ENCODE measurements at regions not wholly inside any gene's neighbourhood (a gene's known extent, or its start where the extent isn't known, plus 50 kb on each side); places are given as distances from the start of the nearest gene placed in this dataset.
A peak's percentile ranks its signal among the peaks of the same experiment; 100 is the strongest.
"Not testable (repeated sequence)": the region's sequence is repeated elsewhere in the genome, so short reads cannot be mapped to it uniquely, and the experiment has no call there.

DNA sequence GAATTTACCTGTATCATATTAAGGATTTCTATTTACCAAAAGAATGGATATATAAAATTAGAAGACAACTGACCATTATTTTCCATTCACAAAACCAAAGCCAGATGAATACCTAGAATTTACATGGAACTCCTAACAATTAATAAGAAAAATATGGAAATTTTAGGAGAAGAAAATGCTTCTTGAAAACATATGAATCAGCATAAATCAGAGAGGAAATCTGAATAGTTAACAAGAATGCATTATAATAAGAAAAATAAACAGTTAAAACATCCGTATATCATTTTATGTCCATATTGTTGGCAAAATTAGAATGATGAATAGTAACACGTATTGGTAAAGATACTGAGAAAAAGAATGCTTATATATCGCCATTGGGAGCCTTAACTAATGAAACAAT lies 505.5 kb downstream of the NEBL start:
- Histone ChIP-seq H3K9me3 (ENCODE audit: low read length) (no peaks in the 10 kb centered on the region), H2AFZ (ENCODE audit: low read depth, low read length) (no peak overlapping the region), H3K4me3 (ENCODE audit: low read length) (no peak overlapping the region), H3K27me3 (ENCODE audit: insufficient read depth, low read length) (no peaks in the 10 kb centered on the region), H3K4me1 (ENCODE audit: insufficient read depth, low read length) (no peaks in the 10 kb centered on the region), H3K36me3 (ENCODE audit: insufficient read depth, low read length) (no peaks in the 10 kb centered on the region)

DNA sequence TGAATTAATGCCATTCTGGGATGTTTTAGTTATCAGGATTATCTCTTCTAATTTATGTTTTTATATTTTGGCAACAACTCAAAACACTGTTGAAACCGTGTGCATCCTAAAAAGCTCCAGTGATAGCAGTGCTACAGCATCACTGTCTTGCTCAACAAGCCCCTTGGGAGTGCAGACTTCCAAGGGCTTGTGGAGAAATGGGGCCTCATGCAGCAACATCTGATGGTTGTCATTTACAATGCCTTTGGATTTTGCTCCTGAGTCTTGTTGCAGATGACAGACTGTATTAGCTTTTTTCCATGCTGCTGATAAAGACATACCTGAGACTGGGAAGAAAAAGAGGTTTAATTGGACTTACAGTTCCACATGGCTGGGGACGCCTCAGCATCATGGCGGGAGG lies 515.4 kb downstream of the NEBL start:
- Histone ChIP-seq H3K27me3 (ENCODE audit: insufficient read depth, low read length) (no peaks in the 10 kb centered on the region), H3K4me1 (ENCODE audit: insufficient read depth, low read length) (peaks cover 3% of the 10 kb centered on the region), H3K4me3 (ENCODE audit: low read length) (no peak overlapping the region), H2AFZ (ENCODE audit: low read depth, low read length) (no peak overlapping the region), H3K9me3 (ENCODE audit: low read length) (no peaks in the 10 kb centered on the region), H3K36me3 (ENCODE audit: insufficient read depth, low read length) (no peaks in the 10 kb centered on the region)

DNA sequence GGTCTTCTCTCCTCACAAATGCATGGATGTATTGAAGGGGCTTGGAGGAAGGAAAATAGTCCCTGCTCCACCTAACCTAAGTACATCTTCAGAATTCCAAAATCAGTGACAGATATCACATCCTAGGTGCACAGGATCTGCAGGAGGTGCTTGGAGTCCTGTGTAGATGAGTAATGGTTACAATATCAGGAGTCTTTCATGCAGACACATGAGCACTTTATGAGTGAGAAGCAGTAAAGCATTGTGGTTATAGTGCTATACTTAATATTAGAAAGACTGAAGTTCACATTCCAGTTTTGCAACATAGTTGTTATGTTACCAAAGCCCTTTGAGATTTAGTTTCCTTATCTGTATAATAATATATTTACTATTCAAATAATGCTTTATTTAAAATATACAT lies 516.7 kb downstream of the NEBL start:
- no peaks in the 10 kb centered on the region for H3K36me3 ChIP-seq (ENCODE audit: insufficient read depth, low read length)
- H3K4me3 ChIP-seq (ENCODE audit: low read length), result no peak overlapping the region
- no peaks in the 10 kb centered on the region for H3K9me3 ChIP-seq (ENCODE audit: low read length)
- H3K27me3 ChIP-seq (ENCODE audit: insufficient read depth, low read length), result no peaks in the 10 kb centered on the region
- H2AFZ ChIP-seq (ENCODE audit: low read depth, low read length), result peak overlapping the region; percentile 2
- H3K4me1 ChIP-seq (ENCODE audit: insufficient read depth, low read length), result peaks cover 3% of the 10 kb centered on the region

DNA sequence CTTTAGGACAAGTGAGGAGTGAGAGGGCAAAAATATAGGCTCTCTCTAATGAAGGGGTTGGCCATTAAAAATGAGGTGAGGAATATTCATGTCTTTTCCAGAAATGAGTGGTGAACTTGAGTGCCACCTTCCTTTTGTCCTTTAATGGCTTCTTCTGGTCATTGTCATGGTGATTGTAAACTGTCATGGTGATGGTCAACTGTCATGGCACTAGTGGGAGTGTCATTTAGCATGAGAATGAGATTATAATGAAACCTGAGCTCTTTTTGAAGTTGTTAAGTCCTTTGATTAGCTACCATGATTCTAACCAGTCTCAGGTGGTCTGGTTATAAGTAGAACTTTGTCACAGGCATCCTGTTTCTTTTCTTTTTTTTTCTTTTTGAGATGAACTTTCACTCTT lies 524.4 kb downstream of the NEBL start:
- H3K9me3 ChIP-seq (ENCODE audit: low read length), result peaks cover 5% of the 10 kb centered on the region
- peak overlapping the region; percentile 2 for H2AFZ ChIP-seq (ENCODE audit: low read depth, low read length)
- no peaks in the 10 kb centered on the region for H3K36me3 ChIP-seq (ENCODE audit: insufficient read depth, low read length)
- H3K27me3 ChIP-seq (ENCODE audit: insufficient read depth, low read length), result no peaks in the 10 kb centered on the region
- H3K4me3 ChIP-seq (ENCODE audit: low read length), result no peak overlapping the region
- H3K4me1 ChIP-seq (ENCODE audit: insufficient read depth, low read length), result peaks cover 5% of the 10 kb centered on the region

DNA sequence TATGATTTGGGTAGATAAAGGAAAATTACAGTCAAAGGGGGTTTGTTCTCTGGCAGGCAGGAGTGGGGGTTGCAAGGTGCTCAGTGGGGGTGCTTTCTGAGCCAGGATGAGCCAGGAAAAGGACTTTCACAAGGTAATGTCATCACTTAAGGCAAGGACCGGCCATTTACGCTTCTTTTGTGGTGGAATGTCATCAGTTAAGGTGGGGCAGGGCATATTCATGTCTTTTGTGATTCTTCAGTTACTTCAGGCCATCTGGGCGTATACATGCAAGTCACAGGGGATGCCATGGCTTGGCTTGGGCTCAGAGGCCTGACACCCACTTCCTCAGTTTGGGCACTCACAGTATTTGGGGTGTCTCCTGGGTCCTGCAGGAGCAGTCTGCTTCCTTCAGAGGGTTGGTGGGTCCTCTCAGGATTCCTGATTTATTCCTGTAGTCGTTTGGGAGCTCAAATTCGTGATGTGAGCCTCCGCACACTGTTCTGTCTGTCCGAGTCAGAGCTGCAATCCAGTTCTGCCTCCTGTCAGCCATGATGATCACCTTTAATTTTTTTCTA lies 526.1 kb downstream of the NEBL start:
- not testable (repeated sequence) for H2AFZ ChIP-seq (ENCODE audit: low read depth, low read length); H3K9me3 ChIP-seq (ENCODE audit: low read length); H3K4me1 ChIP-seq (ENCODE audit: insufficient read depth, low read length); H3K4me3 ChIP-seq (ENCODE audit: low read length); H3K36me3 ChIP-seq (ENCODE audit: insufficient read depth, low read length); H3K27me3 ChIP-seq (ENCODE audit: insufficient read depth, low read length)

DNA sequence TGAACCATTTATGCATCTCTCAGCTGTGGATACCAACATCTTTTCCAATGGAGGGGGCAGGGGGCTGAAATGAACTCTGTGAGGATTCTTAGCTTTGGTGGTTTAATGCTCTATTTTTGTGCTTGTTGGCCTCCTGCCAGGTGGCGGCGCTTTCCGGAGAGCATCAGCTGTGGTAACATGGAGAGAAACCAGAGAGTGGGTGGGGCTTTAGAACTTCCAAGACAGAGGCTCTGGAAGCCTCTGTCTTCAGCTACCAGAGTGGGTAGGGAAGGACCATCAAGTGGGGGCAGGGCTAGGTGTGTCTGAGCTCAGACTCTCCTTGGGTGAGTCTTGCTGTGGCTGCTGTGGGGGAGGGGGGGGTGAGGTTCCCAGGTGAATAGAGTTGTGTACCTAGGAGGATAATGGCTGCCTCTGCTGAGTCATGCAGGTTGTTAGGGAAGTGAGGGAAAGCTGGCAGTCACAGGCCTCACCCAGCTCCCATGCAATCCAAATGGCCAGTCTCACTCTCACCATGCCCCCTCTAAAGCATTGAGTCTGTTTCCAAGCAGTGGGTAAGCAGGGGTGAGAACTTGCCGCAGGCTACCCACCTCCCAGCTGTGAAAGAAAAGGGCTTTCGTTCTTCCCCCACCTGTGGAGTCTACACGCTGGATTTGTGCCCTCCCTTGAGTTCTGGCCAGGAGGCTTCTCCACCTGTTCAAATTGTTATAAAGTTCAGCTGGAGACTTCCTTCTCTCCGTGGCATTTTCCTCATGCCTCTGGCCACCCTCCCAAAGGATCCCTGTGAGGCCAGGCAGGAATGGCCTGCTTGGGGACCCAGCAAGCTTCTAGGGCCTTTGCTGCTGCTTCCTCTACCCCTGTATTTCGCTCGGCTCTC lies 527.0 kb downstream of the NEBL start:
- no peaks in the 10 kb centered on the region for H3K36me3 ChIP-seq (ENCODE audit: insufficient read depth, low read length)
- peaks cover 5% of the 10 kb centered on the region for H3K4me1 ChIP-seq (ENCODE audit: insufficient read depth, low read length)
- no peak overlapping the region for H2AFZ ChIP-seq (ENCODE audit: low read depth, low read length)
- H3K9me3 ChIP-seq (ENCODE audit: low read length), result peaks cover 5% of the 10 kb centered on the region
- no peak overlapping the region for H3K4me3 ChIP-seq (ENCODE audit: low read length)
- no peaks in the 10 kb centered on the region for H3K27me3 ChIP-seq (ENCODE audit: insufficient read depth, low read length)

DNA sequence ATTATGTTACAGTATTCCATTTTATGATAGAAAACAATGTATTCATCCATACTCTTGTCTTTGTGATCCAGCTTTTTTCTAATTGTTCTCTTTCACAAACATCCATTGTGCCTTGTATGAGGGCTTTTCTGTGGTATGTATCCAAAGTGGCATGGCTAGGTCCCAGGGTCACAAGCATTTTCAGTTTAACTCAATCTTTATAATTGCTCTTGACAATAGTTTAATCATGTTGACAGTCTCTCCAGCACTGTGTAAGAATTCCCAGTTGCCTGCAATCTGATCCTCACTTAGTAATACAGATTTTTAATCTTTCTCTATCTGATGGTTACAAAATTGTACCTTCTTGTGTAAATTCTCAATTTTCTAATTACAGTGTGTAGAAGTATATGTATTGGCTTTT lies 533.4 kb downstream of the NEBL start:
- peaks cover 4% of the 10 kb centered on the region for H3K4me1 ChIP-seq (ENCODE audit: insufficient read depth, low read length)
- no peaks in the 10 kb centered on the region for H3K27me3 ChIP-seq (ENCODE audit: insufficient read depth, low read length)

DNA sequence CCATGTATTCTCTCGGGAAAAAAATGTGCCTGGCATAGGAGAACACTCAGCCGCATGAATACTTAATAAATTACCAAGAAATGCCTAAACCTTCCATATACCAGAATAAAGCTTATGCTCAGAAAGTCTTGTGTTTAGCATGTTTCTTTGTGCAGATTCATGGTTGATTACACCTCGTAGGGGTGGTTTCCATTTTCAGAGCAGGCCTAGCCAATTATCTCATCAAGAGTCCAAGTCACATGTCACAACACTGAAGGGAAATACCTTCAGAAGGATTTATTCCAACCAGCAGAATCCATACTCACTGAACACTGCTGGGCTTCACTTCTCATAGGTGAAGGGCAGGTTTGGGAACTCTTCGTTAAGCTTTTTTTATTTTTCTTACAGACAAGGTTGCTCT lies 539.7 kb downstream of the PLXDC2 start:
- H3K4me1 ChIP-seq (ENCODE audit: insufficient read depth, low read length), result no peaks in the 10 kb centered on the region
- no peaks in the 10 kb centered on the region for H3K36me3 ChIP-seq (ENCODE audit: insufficient read depth, low read length)
- H3K27me3 ChIP-seq (ENCODE audit: insufficient read depth, low read length), result no peaks in the 10 kb centered on the region
- H2AFZ ChIP-seq (ENCODE audit: low read depth, low read length), result no peak overlapping the region
- H3K9me3 ChIP-seq (ENCODE audit: low read length), result no peaks in the 10 kb centered on the region
- H3K4me3 ChIP-seq (ENCODE audit: low read length), result no peak overlapping the region

More for the DNA sequence above, 533.4 kb downstream of the NEBL start:
- no peaks in the 10 kb centered on the region for H3K36me3 ChIP-seq (ENCODE audit: insufficient read depth, low read length)
- no peak overlapping the region for H2AFZ ChIP-seq (ENCODE audit: low read depth, low read length)
- H3K9me3 ChIP-seq (ENCODE audit: low read length), result no peaks in the 10 kb centered on the region
- no peak overlapping the region for H3K4me3 ChIP-seq (ENCODE audit: low read length)

DNA sequence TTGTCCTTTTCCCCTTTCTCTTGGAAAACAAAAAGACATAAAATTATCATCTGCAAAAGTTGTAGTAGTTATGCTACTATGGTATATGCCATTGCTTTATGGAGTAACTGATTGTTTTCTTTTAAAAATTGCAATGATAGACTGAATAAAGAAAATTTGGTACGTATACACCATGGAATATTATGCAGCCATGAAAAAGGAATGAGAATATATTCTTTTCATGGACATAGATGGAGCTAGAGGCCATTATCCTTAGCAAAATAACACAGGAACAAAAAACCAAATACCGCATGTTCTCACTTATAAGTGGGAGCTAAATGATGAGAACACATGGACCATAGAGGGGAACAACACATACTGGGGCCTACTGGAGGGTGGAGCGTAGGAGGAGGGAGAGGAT lies 538.8 kb downstream of the PLXDC2 start:
- Histone ChIP-seq H3K27me3 (ENCODE audit: insufficient read depth, low read length) (no peaks in the 10 kb centered on the region), H2AFZ (ENCODE audit: low read depth, low read length) (no peak overlapping the region), H3K9me3 (ENCODE audit: low read length) (no peaks in the 10 kb centered on the region), H3K36me3 (ENCODE audit: insufficient read depth, low read length) (no peaks in the 10 kb centered on the region), H3K4me3 (ENCODE audit: low read length) (no peak overlapping the region), H3K4me1 (ENCODE audit: insufficient read depth, low read length) (no peaks in the 10 kb centered on the region)

DNA sequence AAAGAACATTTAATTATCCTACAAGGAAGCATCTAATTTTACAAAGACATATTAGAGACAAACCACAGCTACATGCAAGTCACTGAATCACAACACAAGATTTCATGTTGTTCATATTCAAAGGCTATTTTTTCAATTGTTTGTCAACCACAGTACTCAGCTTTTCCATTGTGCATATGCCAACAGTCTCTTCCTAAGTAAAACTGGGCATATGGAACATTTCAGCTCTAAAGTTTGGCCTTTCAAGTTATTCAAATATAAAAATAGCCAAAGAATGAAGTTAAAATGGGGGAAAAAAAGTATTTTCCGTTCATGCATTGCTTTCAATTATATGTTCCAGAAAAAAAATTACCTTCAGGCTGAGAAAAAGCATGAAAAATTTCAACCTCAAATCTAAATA lies 537.9 kb downstream of the PLXDC2 start:
- Histone ChIP-seq H3K4me1 (ENCODE audit: insufficient read depth, low read length) (no peaks in the 10 kb centered on the region), H3K4me3 (ENCODE audit: low read length) (no peak overlapping the region), H2AFZ (ENCODE audit: low read depth, low read length) (no peak overlapping the region), H3K9me3 (ENCODE audit: low read length) (no peaks in the 10 kb centered on the region), H3K27me3 (ENCODE audit: insufficient read depth, low read length) (no peaks in the 10 kb centered on the region), H3K36me3 (ENCODE audit: insufficient read depth, low read length) (no peaks in the 10 kb centered on the region)

DNA sequence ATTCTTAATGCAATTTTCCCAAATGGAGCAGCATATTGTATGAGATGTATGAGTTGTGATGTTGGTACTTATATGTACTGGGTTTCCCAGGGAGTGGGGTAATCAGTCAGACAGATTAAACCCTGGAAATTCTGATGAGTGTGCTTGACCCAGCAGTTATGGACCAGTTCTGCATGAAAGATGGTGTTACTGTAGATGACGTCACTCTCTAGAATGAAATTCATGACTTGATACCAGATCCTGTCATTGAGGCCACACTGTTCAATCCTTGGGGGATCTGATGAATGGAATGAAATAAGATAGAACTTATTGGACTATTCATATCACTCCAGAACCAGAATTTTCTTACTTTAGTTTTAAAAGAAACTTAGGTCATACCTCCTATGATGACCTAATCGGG lies 534.3 kb downstream of the PLXDC2 start:
- no peaks in the 10 kb centered on the region for H3K4me1 ChIP-seq (ENCODE audit: insufficient read depth, low read length)
- H3K27me3 ChIP-seq (ENCODE audit: insufficient read depth, low read length), result no peaks in the 10 kb centered on the region
- no peaks in the 10 kb centered on the region for H3K9me3 ChIP-seq (ENCODE audit: low read length)
- H3K36me3 ChIP-seq (ENCODE audit: insufficient read depth, low read length), result no peaks in the 10 kb centered on the region
- H2AFZ ChIP-seq (ENCODE audit: low read depth, low read length), result no peak overlapping the region
- H3K4me3 ChIP-seq (ENCODE audit: low read length), result no peak overlapping the region

DNA sequence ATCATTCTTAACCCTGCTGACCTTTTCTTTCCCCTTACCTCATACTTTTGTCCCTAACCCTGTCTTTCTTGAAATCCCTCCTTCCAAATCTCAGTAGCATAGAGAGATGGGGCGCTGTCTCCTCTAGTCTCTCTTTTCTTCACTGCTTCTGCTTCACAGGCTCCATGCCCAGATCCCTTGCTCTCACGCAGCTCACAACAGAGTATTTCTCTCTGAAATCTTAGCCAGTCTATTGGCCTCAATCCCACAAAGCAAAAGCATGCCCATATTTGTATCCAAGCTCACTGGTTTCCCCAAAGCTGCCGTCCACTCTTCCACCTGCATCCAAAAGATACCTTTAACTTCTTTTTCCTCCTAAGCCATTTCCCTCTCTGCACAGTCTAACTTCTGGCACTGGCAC lies 526.8 kb downstream of the PLXDC2 start:
- Histone ChIP-seq H3K4me3 (ENCODE audit: low read length) (no peak overlapping the region), H3K4me1 (ENCODE audit: insufficient read depth, low read length) (peaks cover 3% of the 10 kb centered on the region), H3K27me3 (ENCODE audit: insufficient read depth, low read length) (no peaks in the 10 kb centered on the region), H2AFZ (ENCODE audit: low read depth, low read length) (no peak overlapping the region), H3K36me3 (ENCODE audit: insufficient read depth, low read length) (no peaks in the 10 kb centered on the region), H3K9me3 (ENCODE audit: low read length) (no peaks in the 10 kb centered on the region)

Measured in neuron (in vitro differentiated cells).